Endothelial cell of umbilical vein (primary cell): ENCODE measurements at regions not wholly inside any gene's neighbourhood (a gene's known extent, or its start where the extent isn't known, plus 50 kb on each side); places are given as distances from the start of the nearest gene placed in this dataset.

Experiments
- BruUV-seq: library from RNA; stranded (reverse); fragments of 400-500 nt; replicated peaks from 2 replicates; lab custom pipeline; 2021; lab: Mats Ljungman, UMichigan
- CTCF ChIA-PET: fragments of 300-600, 350-600 bp; sonication (Branson Sonifier 250); formaldehyde crosslinking; loops from one replicate; lab custom pipeline; 2021; ENCODE audit warnings: antibody characterized with exemption, inconsistent platforms; lab: Charles Lee
- POLR2A ChIA-PET: fragments of 300-600, 350-600 bp; sonication (Branson Sonifier 250); formaldehyde crosslinking; loops from one replicate; lab custom pipeline; 2021; ENCODE audit warnings: antibody characterized with exemption, inconsistent platforms; lab: Charles Lee
- DNase-seq: peaks from one replicate; pipeline ENCODE4 v3.0.0-alpha.2; 2011; ENCODE audit warnings: low read depth, low spot score
- FAIRE-seq: peaks from 2 replicates; lab custom pipeline; 2011; peaks lifted over from hg19 to GRCh38; lab: Jason Lieb, UNC
- H2AFZ ChIP-seq: 2 replicates; pipeline ENCODE4 v1.6.0; 2012; ENCODE audit warnings: low read depth, low read length, control low read depth, inconsistent platforms
- H3K27ac ChIP-seq: 2 replicates; pipeline ENCODE4 v1.5.1; 2011; ENCODE audit warnings: low read depth, mild to moderate bottlenecking, control low read depth, low read length, moderate library complexity; ENCODE audit not compliant: insufficient read depth
- H3K27me3 ChIP-seq, 2 experiments: 2 replicates each; pipeline versions ENCODE4 v1.6.0 to v1.6.1; 2011; ENCODE audit warnings: low read length in 2 of 2, mixed read lengths in 1 of 2; ENCODE audit not compliant: control insufficient read depth in 2 of 2, insufficient read depth in 2 of 2
- H3K36me3 ChIP-seq, 2 experiments: 2 replicates in 1 of 2; 3 replicates in 1 of 2; pipeline ENCODE4 v1.5.1; 2011; ENCODE audit warnings: low read length in 2 of 2, mild to moderate bottlenecking in 1 of 2, moderate library complexity in 1 of 2; ENCODE audit not compliant: control insufficient read depth in 2 of 2, insufficient read depth in 2 of 2; ENCODE audit errors: extremely low read depth in 1 of 2
- H3K4me1 ChIP-seq: 3 replicates; pipeline ENCODE4 v1.5.1; 2011; ENCODE audit warnings: mild to moderate bottlenecking, low read length; ENCODE audit not compliant: control insufficient read depth, insufficient read depth; ENCODE audit errors: extremely low read depth
- H3K4me2 ChIP-seq: 2 replicates; pipeline ENCODE4 v1.6.1; 2011; ENCODE audit warnings: low read length, control low read depth, mixed read lengths; ENCODE audit not compliant: insufficient read depth
- H3K4me3 ChIP-seq, 3 experiments: fragments of 200-600 bp in 1 of 3; sonication (generic), shearing (Covaris generic) in 1 of 3; replicated peaks in 1 of 3; 2 replicates each; pipeline ENCODE4 v1.5.1; 2011 to 2016; ENCODE audit warnings: control low read depth in 3 of 3, low read length in 3 of 3, mild to moderate bottlenecking in 2 of 3, inconsistent platforms in 1 of 3, low read depth in 1 of 3, moderate library complexity in 1 of 3; ENCODE audit not compliant: insufficient read depth in 1 of 3
- H3K79me2 ChIP-seq: 2 replicates; pipeline ENCODE4 v1.6.0; 2012; ENCODE audit warnings: low read length, inconsistent platforms; ENCODE audit not compliant: control insufficient read depth, insufficient read depth
- H3K9ac ChIP-seq: replicated peaks from 2 replicates; pipeline ENCODE3; 2011; ENCODE audit warnings: low read length, control low read depth; ENCODE audit not compliant: insufficient read depth; ENCODE audit errors: extremely low read depth
- H3K9me1 ChIP-seq: replicated peaks from 3 replicates; pipeline ENCODE4 v1.6.0; 2011; ENCODE audit warnings: mild to moderate bottlenecking, low read length; ENCODE audit not compliant: control insufficient read depth, insufficient read depth; ENCODE audit errors: extremely low read depth
- H3K9me3 ChIP-seq: replicated peaks from 2 replicates; pipeline ENCODE4 v1.5.1; 2012; ENCODE audit warnings: low read length, inconsistent platforms; ENCODE audit not compliant: control insufficient read depth, insufficient read depth
- H4K20me1 ChIP-seq: replicated peaks from 2 replicates; pipeline ENCODE3; 2011; ENCODE audit warnings: mild to moderate bottlenecking, low read length; ENCODE audit not compliant: control insufficient read depth, insufficient read depth; ENCODE audit errors: extremely low read depth
- CTCF ChIP-seq, 2 donors: IDR thresholded peaks; 1 replicate in 1 of 2; 2 replicates in 1 of 2; pipeline ENCODE4 v1.5.1; 2011; ENCODE audit warnings: low read length in 2 of 2, mild to moderate bottlenecking in 2 of 2, moderate library complexity in 2 of 2, control low read depth in 1 of 2, inconsistent platforms in 1 of 2, low read depth in 1 of 2; ENCODE audit not compliant: insufficient read depth in 1 of 2; ENCODE audit errors: extremely low read depth in 1 of 2
- EZH2 ChIP-seq: IDR thresholded peaks from 2 replicates; pipeline ENCODE4 v1.6.1; 2012; ENCODE audit warnings: borderline replicate concordance, low read depth, mild to moderate bottlenecking, moderate library complexity, low read length, inconsistent platforms; ENCODE audit not compliant: severe bottlenecking
- FOS ChIP-seq: IDR thresholded peaks from 2 replicates; pipeline ENCODE4 v1.6.1; 2011; ENCODE audit warnings: mild to moderate bottlenecking, low read length, moderate library complexity, borderline replicate concordance; ENCODE audit not compliant: insufficient read depth
- GATA2 ChIP-seq: IDR thresholded peaks from 2 replicates; pipeline ENCODE4 v1.7.0; 2011; ENCODE audit warnings: low read depth, mild to moderate bottlenecking, moderate library complexity, mixed read lengths, low read length; ENCODE audit not compliant: insufficient read length, insufficient read depth
- JUN ChIP-seq: IDR thresholded peaks from 2 replicates; pipeline ENCODE4 v1.6.1; 2011; ENCODE audit warnings: borderline replicate concordance, low read depth; ENCODE audit not compliant: insufficient read length, insufficient read depth
- MAX ChIP-seq: IDR thresholded peaks from 2 replicates; pipeline ENCODE4 v1.6.1; 2011; ENCODE audit not compliant: insufficient read depth, insufficient read length
- MYC ChIP-seq: IDR thresholded peaks from one replicate; pipeline ENCODE4 v1.6.1; 2011; ENCODE audit warnings: mild to moderate bottlenecking, low read depth, low read length
- POLR2A ChIP-seq: IDR thresholded peaks from 2 replicates; pipeline ENCODE4 v1.6.1; 2012; ENCODE audit warnings: low read depth, mild to moderate bottlenecking, control low read depth, low read length
- POLR2AphosphoS5 ChIP-seq: IDR thresholded peaks from 2 replicates; pipeline ENCODE4 v1.6.1; 2012; ENCODE audit warnings: low read depth, mild to moderate bottlenecking, control low read depth, low read length, moderate library complexity; ENCODE audit not compliant: insufficient read depth
- dilution Hi-C: fragments of 300-500 bp; cut with MboI; formaldehyde crosslinking; loops from one replicate; pipeline ENCODE4 v1.15.0; 2019; ENCODE audit warnings: low sequenced_read_pairs; ENCODE audit not compliant: extremely low pct_ligation_motif_present
- intact Hi-C: fragments of 100-400 bp; cut with micrococcal nuclease; formaldehyde crosslinking; loops from one replicate; pipeline ENCODE4 v1.10.0; 2022

- ChIA-PET CTCF (no interaction called here), POLR2A (no interaction called here)
- TF ChIP-seq POLR2A: no peak
- TF ChIP-seq MAX: no peak
- TF ChIP-seq MYC: no peak
- no peak for TF ChIP-seq POLR2AphosphoS5
- no peak for TF ChIP-seq JUN
- no peak for TF ChIP-seq GATA2
- TF ChIP-seq CTCF (IDR thresholded peaks at IDR 0.05; ENCODE audit: extremely low read depth in 1 of 2, insufficient read depth in 1 of 2, low read depth in 1 of 2, low read length in 2 of 2): no peak
- TF ChIP-seq FOS: no peak
- TF ChIP-seq EZH2: no peak
- dilution Hi-C loops: no loop called here
- Histone ChIP-seq H3K4me2 (no peak overlapping the region), H2AFZ (no peak overlapping the region), H3K9me3 (peaks cover 11% of the 10 kb centered on the region), H3K4me3 (no peak overlapping the region), H3K27me3 (no peaks in the 10 kb centered on the region), H3K36me3 (no peaks in the 10 kb centered on the region), H3K9me1 (no peaks in the 10 kb centered on the region), H3K27ac (no peak overlapping the region), H3K4me1 (no peaks in the 10 kb centered on the region), H3K9ac (no peak overlapping the region), H4K20me1 (no peaks in the 10 kb centered on the region), H3K79me2 (no peaks in the 10 kb centered on the region)
- no TSS peak for BruUV-seq
- no peak for DNase-seq
- intact Hi-C loops: no loop called here
- no peak for FAIRE-seq
Observed at GRCh38 chr10:130261766-130262165, 125.6 kb downstream of the GLRX3 start.
